ENCODE measurements at regions not wholly inside any gene's neighbourhood (a gene's known extent, or its start where the extent isn't known, plus 50 kb on each side); places are given as distances from the start of the nearest gene placed in this dataset.

GRCh38 chr1:56320464-56321149 is 258.8 kb downstream of the PLPP3 start:
- no peak for DNase-seq (ENCODE audit: low read depth in 2 of 2, low spot score in 1 of 2)

GRCh38 chr1:56317722-56318121 is 261.6 kb downstream of the PLPP3 start:
- DNase-seq (ENCODE audit: low read depth in 2 of 2, low spot score in 1 of 2), result no peak

GRCh38 chr1:56315293-56315942 is 263.9 kb downstream of the PLPP3 start:
- DNase-seq (ENCODE audit: low read depth in 2 of 2, low spot score in 1 of 2), result no peak

- DNase-seq (ENCODE audit: low read depth in 2 of 2, low spot score in 1 of 2), result no peak
These were observed 265.8 kb downstream of the PLPP3 start for GRCh38 chr1:56313560-56313959.

- no peak for DNase-seq (ENCODE audit: low read depth in 2 of 2, low spot score in 1 of 2)
These were observed 267.6 kb downstream of the PLPP3 start for GRCh38 chr1:56311766-56312165.

- DNase-seq (ENCODE audit: low read depth in 2 of 2, low spot score in 1 of 2), result no peak
These were observed 268.4 kb downstream of the PLPP3 start for GRCh38 chr1:56310945-56311344.

- no peak for DNase-seq (ENCODE audit: low read depth in 2 of 2, low spot score in 1 of 2)
These were observed 270.3 kb downstream of the PLPP3 start for GRCh38 chr1:56309065-56309464.

- DNase-seq (ENCODE audit: low read depth in 2 of 2, low spot score in 1 of 2), result no peak
These were observed 274.4 kb downstream of the PLPP3 start for GRCh38 chr1:56304975-56305374.

- DNase-seq (ENCODE audit: low read depth in 2 of 2, low spot score in 1 of 2), result no peak
These were observed 275.6 kb downstream of the PLPP3 start for GRCh38 chr1:56303805-56304204.

- no peak for DNase-seq (ENCODE audit: low read depth in 2 of 2, low spot score in 1 of 2)
These were observed 276.5 kb downstream of the PLPP3 start for GRCh38 chr1:56302878-56303277.

- no peak for DNase-seq (ENCODE audit: low read depth in 2 of 2, low spot score in 1 of 2)
These were observed 277.6 kb downstream of the PLPP3 start for GRCh38 chr1:56301791-56302190.

- DNase-seq (ENCODE audit: low read depth in 2 of 2, low spot score in 1 of 2), result no peak
These were observed 278.5 kb downstream of the PLPP3 start for GRCh38 chr1:56300836-56301235.

GRCh38 chr1:56298866-56299265 is 280.5 kb downstream of the PLPP3 start:
- no peak for DNase-seq (ENCODE audit: low read depth in 2 of 2, low spot score in 1 of 2)

- no peak for DNase-seq (ENCODE audit: low read depth in 2 of 2, low spot score in 1 of 2)
These were observed 281.5 kb downstream of the PLPP3 start for GRCh38 chr1:56297904-56298303.

- no peak for DNase-seq (ENCODE audit: low read depth in 2 of 2, low spot score in 1 of 2)
These were observed 282.2 kb downstream of the PLPP3 start for GRCh38 chr1:56297208-56297607.

GRCh38 chr1:56295949-56296929 is 283.1 kb downstream of the PLPP3 start:
- no peak for DNase-seq (ENCODE audit: low read depth in 2 of 2, low spot score in 1 of 2)

GRCh38 chr1:56291374-56291919 is 287.9 kb downstream of the PLPP3 start:
- no peak for DNase-seq (ENCODE audit: low read depth in 2 of 2, low spot score in 1 of 2)

GRCh38 chr1:56289260-56289659 is 290.1 kb downstream of the PLPP3 start:
- no peak for DNase-seq (ENCODE audit: low read depth in 2 of 2, low spot score in 1 of 2)

- no peak for DNase-seq (ENCODE audit: low read depth in 2 of 2, low spot score in 1 of 2)
These were observed 291.6 kb downstream of the PLPP3 start for GRCh38 chr1:56287721-56288120.

- no peak for DNase-seq (ENCODE audit: low read depth in 2 of 2, low spot score in 1 of 2)
These were observed 292.4 kb downstream of the PLPP3 start for GRCh38 chr1:56286956-56287355.

- no peak for DNase-seq (ENCODE audit: low read depth in 2 of 2, low spot score in 1 of 2)
These were observed 292.9 kb downstream of the PLPP3 start for GRCh38 chr1:56286506-56286905.

Measured in stimulated activated CD8-positive, alpha-beta memory T cell treated with anti-CD3 and anti-CD28 coated beads, Interleukin-4, amount 100 ng/mL, for 4 hours (primary cell).